SK-N-SH treated with all-trans-retinoic acid at 6 μM for 48 hours (cell line): ENCODE measurements at regions not wholly inside any gene's neighbourhood (a gene's known extent, or its start where the extent isn't known, plus 50 kb on each side); places are given as distances from the start of the nearest gene placed in this dataset.

Source experiments
- ATAC-seq: fragments of 200-7000 bp; cut with Tn5 transposase; 3 replicates; pipeline ENCODE4 v1.9.1; 2020; ENCODE audit warnings: mild to moderate bottlenecking, moderate library complexity
- ARNTL ChIP-seq: fragments of 450-650 bp; formaldehyde crosslinking; IDR thresholded peaks from 2 replicates; pipeline ENCODE4 v1.5.0; 2020; ENCODE audit warnings: low read depth, mild to moderate bottlenecking, moderate library complexity, borderline replicate concordance
- BACH2 ChIP-seq: fragments of 250-450 bp; sonication (Bioruptor Pico); IDR thresholded peaks from 2 replicates; pipeline ENCODE4 v1.9.0; 2021; ENCODE audit warnings: mild to moderate bottlenecking, borderline replicate concordance
- CSDC2 ChIP-seq: fragments of 250-450 bp; sonication (Bioruptor Pico); IDR thresholded peaks from 2 replicates; pipeline ENCODE4 v1.5.0; 2020; ENCODE audit warnings: mild to moderate bottlenecking, moderate library complexity
- CSRNP3 ChIP-seq: fragments of 250-450 bp; sonication (Bioruptor Pico); IDR thresholded peaks from 2 replicates; pipeline ENCODE4 v1.5.1; 2021; ENCODE audit warnings: mild to moderate bottlenecking, moderate library complexity
- ESRRG ChIP-seq: fragments of 250-450 bp; sonication (Bioruptor Pico); IDR thresholded peaks from 2 replicates; pipeline ENCODE4 v1.6.1; 2021; ENCODE audit warnings: mild to moderate bottlenecking
- ISL1 ChIP-seq: fragments of 250-450 bp; sonication (Bioruptor Pico); IDR thresholded peaks from 2 replicates; pipeline ENCODE4 v2.1.2; 2022; ENCODE audit warnings: mild to moderate bottlenecking, moderate library complexity
- OSR1 ChIP-seq: fragments of 250-450 bp; sonication (Bioruptor Pico); IDR thresholded peaks from 2 replicates; pipeline ENCODE4 v1.8.0; 2022; ENCODE audit warnings: moderate library complexity, mild to moderate bottlenecking, inconsistent platforms
- PPARA ChIP-seq: fragments of 250-450 bp; sonication (Bioruptor Pico); IDR thresholded peaks from 2 replicates; pipeline ENCODE4 v1.5.0; 2020; ENCODE audit warnings: mild to moderate bottlenecking, borderline replicate concordance
- RARB ChIP-seq: fragments of 250-450 bp; sonication (Bioruptor Pico); IDR thresholded peaks from 2 replicates; pipeline ENCODE4 v1.8.0; 2021; ENCODE audit warnings: mild to moderate bottlenecking, moderate library complexity
- SNAI2 ChIP-seq: fragments of 250-450 bp; sonication (Bioruptor Pico); IDR thresholded peaks from 2 replicates; pipeline ENCODE4 v1.5.0; 2020; ENCODE audit warnings: mild to moderate bottlenecking, moderate library complexity
- TCF4 ChIP-seq: fragments of 250-450 bp; sonication (Bioruptor Pico); IDR thresholded peaks from 2 replicates; pipeline ENCODE4 v1.8.0; 2021; ENCODE audit warnings: mild to moderate bottlenecking, moderate library complexity, borderline replicate concordance
- TOX ChIP-seq: fragments of 250-450 bp; sonication (Bioruptor Pico); IDR thresholded peaks from 2 replicates; pipeline ENCODE4 v1.8.0; 2021; ENCODE audit warnings: mild to moderate bottlenecking, moderate library complexity, borderline replicate concordance
- TSHZ2 ChIP-seq: fragments of 250-450 bp; sonication (Bioruptor Pico); IDR thresholded peaks from 2 replicates; pipeline ENCODE4 v1.5.0; 2020; ENCODE audit warnings: mild to moderate bottlenecking, moderate library complexity
- ZC3H10 ChIP-seq: fragments of 250-450 bp; sonication (Bioruptor Pico); IDR thresholded peaks from 2 replicates; pipeline ENCODE4 v1.5.1; 2021; ENCODE audit warnings: mild to moderate bottlenecking, moderate library complexity
- ZFP3 ChIP-seq: fragments of 250-450 bp; sonication (Bioruptor Pico); IDR thresholded peaks from 2 replicates; pipeline ENCODE4 v1.5.0; 2020; ENCODE audit warnings: mild to moderate bottlenecking, moderate library complexity
- ZFP30 ChIP-seq: fragments of 450-650 bp; formaldehyde crosslinking; IDR thresholded peaks from 2 replicates; pipeline ENCODE4 v1.5.0; 2022; ENCODE audit warnings: mild to moderate bottlenecking, moderate library complexity
- ZNF565 ChIP-seq: fragments of 450-650 bp; formaldehyde crosslinking; conservative IDR thresholded peaks from 2 replicates; pipeline ENCODE4 v1.5.0; 2020; ENCODE audit warnings: low read depth, mild to moderate bottlenecking, moderate library complexity
- ZNF70 ChIP-seq: fragments of 450-650 bp; formaldehyde crosslinking; IDR thresholded peaks from 2 replicates; pipeline ENCODE4 v1.5.0; 2020; ENCODE audit warnings: mild to moderate bottlenecking, moderate library complexity
- ZNF8 ChIP-seq: fragments of 450-650 bp; formaldehyde crosslinking; IDR thresholded peaks from 2 replicates; pipeline ENCODE4 v1.5.0; 2020; ENCODE audit warnings: mild to moderate bottlenecking, moderate library complexity
- TF ChIP-seq, protein P1 (sequence below): fragments of 250-450 bp; sonication (Bioruptor Pico); IDR thresholded peaks from 2 replicates; pipeline ENCODE4 v1.8.0; 2020; ENCODE audit warnings: mild to moderate bottlenecking, moderate library complexity, borderline replicate concordance
- TF ChIP-seq, protein P2 (sequence below): fragments of 250-450 bp; sonication (Bioruptor Pico); IDR thresholded peaks from 2 replicates; pipeline ENCODE4 v1.5.1; 2020; ENCODE audit warnings: low read depth, mild to moderate bottlenecking, moderate library complexity

GRCh38 chr5:53321721-53322120 is 158.7 kb upstream of the FST start:
- no peak for ATAC-seq
- TF ChIP-seq ZFP3 (CRISPR knock-in tag) = no peak
- no peak for TF ChIP-seq BACH2 (CRISPR knock-in tag)
- TF ChIP-seq ZC3H10 (CRISPR knock-in tag) = no peak
- no peak for TF ChIP-seq SNAI2
- no peak for TF ChIP-seq CSRNP3
- no peak for TF ChIP-seq ZNF70 (CRISPR knock-in tag)
- no peak for TF ChIP-seq TCF4 (CRISPR knock-in tag)

- no peak for TF ChIP-seq PPARA (CRISPR knock-in tag)
- no peak for TF ChIP-seq OSR1 (CRISPR knock-in tag)
- no peak for TF ChIP-seq CSDC2
- no peak for TF ChIP-seq ISL1 (CRISPR knock-in tag)
- no peak for TF ChIP-seq ARNTL (CRISPR knock-in tag)
- no peak for TF ChIP-seq TCF4 (CRISPR knock-in tag)
- TF ChIP-seq, all 23 proteins: peak for 0
- ATAC-seq = no peak
These were observed 158.2 kb upstream of the FST start for GRCh38 chr5:53322257-53322656.

GRCh38 chr5:53323511-53323910 is 156.9 kb upstream of the FST start:
- TF ChIP-seq ZNF8 (no peak), ARNTL (CRISPR knock-in tag) (no peak), RARB (CRISPR knock-in tag) (no peak), PPARA (CRISPR knock-in tag) (no peak), CSRNP3 (no peak), ZNF70 (CRISPR knock-in tag) (no peak), ISL1 (CRISPR knock-in tag) (no peak), ESRRG (CRISPR knock-in tag) (no peak), TOX (CRISPR knock-in tag) (no peak), TCF4 (CRISPR knock-in tag) (no peak), TSHZ2 (no peak), ZNF565 (CRISPR knock-in tag) (no peak), CSDC2 (no peak), SNAI2 (no peak), ZFP3 (CRISPR knock-in tag) (no peak), ZFP30 (CRISPR knock-in tag) (no peak)
- TF ChIP-seq, protein P1, sequence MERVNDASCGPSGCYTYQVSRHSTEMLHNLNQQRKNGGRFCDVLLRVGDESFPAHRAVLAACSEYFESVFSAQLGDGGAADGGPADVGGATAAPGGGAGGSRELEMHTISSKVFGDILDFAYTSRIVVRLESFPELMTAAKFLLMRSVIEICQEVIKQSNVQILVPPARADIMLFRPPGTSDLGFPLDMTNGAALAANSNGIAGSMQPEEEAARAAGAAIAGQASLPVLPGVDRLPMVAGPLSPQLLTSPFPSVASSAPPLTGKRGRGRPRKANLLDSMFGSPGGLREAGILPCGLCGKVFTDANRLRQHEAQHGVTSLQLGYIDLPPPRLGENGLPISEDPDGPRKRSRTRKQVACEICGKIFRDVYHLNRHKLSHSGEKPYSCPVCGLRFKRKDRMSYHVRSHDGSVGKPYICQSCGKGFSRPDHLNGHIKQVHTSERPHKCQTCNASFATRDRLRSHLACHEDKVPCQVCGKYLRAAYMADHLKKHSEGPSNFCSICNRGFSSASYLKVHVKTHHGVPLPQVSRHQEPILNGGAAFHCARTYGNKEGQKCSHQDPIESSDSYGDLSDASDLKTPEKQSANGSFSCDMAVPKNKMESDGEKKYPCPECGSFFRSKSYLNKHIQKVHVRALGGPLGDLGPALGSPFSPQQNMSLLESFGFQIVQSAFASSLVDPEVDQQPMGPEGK (CRISPR knock-in tag) = no peak
- TF ChIP-seq, protein P2, sequence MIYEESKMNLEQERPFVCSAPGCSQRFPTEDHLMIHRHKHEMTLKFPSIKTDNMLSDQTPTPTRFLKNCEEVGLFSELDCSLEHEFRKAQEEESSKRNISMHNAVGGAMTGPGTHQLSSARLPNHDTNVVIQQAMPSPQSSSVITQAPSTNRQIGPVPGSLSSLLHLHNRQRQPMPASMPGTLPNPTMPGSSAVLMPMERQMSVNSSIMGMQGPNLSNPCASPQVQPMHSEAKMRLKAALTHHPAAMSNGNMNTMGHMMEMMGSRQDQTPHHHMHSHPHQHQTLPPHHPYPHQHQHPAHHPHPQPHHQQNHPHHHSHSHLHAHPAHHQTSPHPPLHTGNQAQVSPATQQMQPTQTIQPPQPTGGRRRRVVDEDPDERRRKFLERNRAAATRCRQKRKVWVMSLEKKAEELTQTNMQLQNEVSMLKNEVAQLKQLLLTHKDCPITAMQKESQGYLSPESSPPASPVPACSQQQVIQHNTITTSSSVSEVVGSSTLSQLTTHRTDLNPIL (CRISPR knock-in tag) = no peak
- no peak for ATAC-seq
